Endothelial cell of umbilical vein (primary cell): ENCODE measurements at regions not wholly inside any gene's neighbourhood (a gene's known extent, or its start where the extent isn't known, plus 50 kb on each side); places are given as distances from the start of the nearest gene placed in this dataset.

Experiments
- CTCF ChIP-seq, 2 donors: IDR thresholded peaks; 1 replicate in 1 of 2; 2 replicates in 1 of 2; pipeline ENCODE4 v1.5.1; 2011; ENCODE audit warnings: low read length in 2 of 2, mild to moderate bottlenecking in 2 of 2, moderate library complexity in 2 of 2, control low read depth in 1 of 2, inconsistent platforms in 1 of 2, low read depth in 1 of 2; ENCODE audit not compliant: insufficient read depth in 1 of 2; ENCODE audit errors: extremely low read depth in 1 of 2
- EZH2 ChIP-seq: IDR thresholded peaks from 2 replicates; pipeline ENCODE4 v1.6.1; 2012; ENCODE audit warnings: borderline replicate concordance, low read depth, mild to moderate bottlenecking, moderate library complexity, low read length, inconsistent platforms; ENCODE audit not compliant: severe bottlenecking
- MAX ChIP-seq: IDR thresholded peaks from 2 replicates; pipeline ENCODE4 v1.6.1; 2011; ENCODE audit not compliant: insufficient read depth, insufficient read length
- MYC ChIP-seq: IDR thresholded peaks from one replicate; pipeline ENCODE4 v1.6.1; 2011; ENCODE audit warnings: mild to moderate bottlenecking, low read depth, low read length
- POLR2A ChIP-seq: IDR thresholded peaks from 2 replicates; pipeline ENCODE4 v1.6.1; 2012; ENCODE audit warnings: low read depth, mild to moderate bottlenecking, control low read depth, low read length
- POLR2AphosphoS5 ChIP-seq: IDR thresholded peaks from 2 replicates; pipeline ENCODE4 v1.6.1; 2012; ENCODE audit warnings: low read depth, mild to moderate bottlenecking, control low read depth, low read length, moderate library complexity; ENCODE audit not compliant: insufficient read depth

- TF ChIP-seq POLR2AphosphoS5 (no peak), MAX (no peak), CTCF (IDR thresholded peaks at IDR 0.05; ENCODE audit: extremely low read depth in 1 of 2, insufficient read depth in 1 of 2, low read depth in 1 of 2, low read length in 2 of 2) (no peak), POLR2A (no peak), EZH2 (no peak), MYC (no peak)
These were observed 597.2 kb upstream of the ADAMTS9 start for GRCh38 chr3:65284961-65285360.
